NT2/D1 (cell line): ENCODE measurements at regions not wholly inside any gene's neighbourhood (a gene's known extent, or its start where the extent isn't known, plus 50 kb on each side); places are given as distances from the start of the nearest gene placed in this dataset.

ENCODE experiments used
- DNase-seq: peaks from one replicate; pipeline ENCODE4 v3.0.0-alpha.2; 2011; ENCODE audit warnings: low read depth, low spot score
- H3K27me3 ChIP-seq: 2 replicates; pipeline ENCODE4 v1.6.0; 2011; ENCODE audit warnings: mild to moderate bottlenecking; ENCODE audit not compliant: insufficient read length, insufficient read depth
- H3K36me3 ChIP-seq: 2 replicates; pipeline ENCODE4 v1.6.1; 2011; ENCODE audit warnings: mild to moderate bottlenecking, low read length, mixed read lengths; ENCODE audit not compliant: insufficient read depth, insufficient read length
- H3K4me1 ChIP-seq: 2 replicates; pipeline ENCODE4 v1.5.1; 2011; ENCODE audit not compliant: insufficient read depth, insufficient read length
- H3K4me3 ChIP-seq: 2 replicates; pipeline ENCODE4 v1.5.1; 2011; ENCODE audit warnings: low read depth; ENCODE audit not compliant: insufficient read length
- H3K9ac ChIP-seq: 2 replicates; pipeline ENCODE4 v1.6.0; 2011; ENCODE audit warnings: low read depth; ENCODE audit not compliant: insufficient read length
- H3K9me3 ChIP-seq: 2 replicates; pipeline ENCODE4 v1.5.1; 2011; ENCODE audit warnings: mild to moderate bottlenecking, low read length; ENCODE audit not compliant: insufficient read depth
- SUZ12 ChIP-seq: IDR thresholded peaks from 2 replicates; pipeline ENCODE4 v1.6.1; 2011; ENCODE audit not compliant: insufficient read length, insufficient read depth; ENCODE audit errors: extremely low read depth
- YY1 ChIP-seq: IDR thresholded peaks from 2 replicates; pipeline ENCODE4 v1.6.1; 2011; ENCODE audit not compliant: insufficient read length, insufficient read depth
- ZNF274 ChIP-seq: IDR thresholded peaks from 2 replicates; pipeline ENCODE4 v1.6.1; 2011; ENCODE audit warnings: mild to moderate bottlenecking, low read depth, low read length

DNA sequence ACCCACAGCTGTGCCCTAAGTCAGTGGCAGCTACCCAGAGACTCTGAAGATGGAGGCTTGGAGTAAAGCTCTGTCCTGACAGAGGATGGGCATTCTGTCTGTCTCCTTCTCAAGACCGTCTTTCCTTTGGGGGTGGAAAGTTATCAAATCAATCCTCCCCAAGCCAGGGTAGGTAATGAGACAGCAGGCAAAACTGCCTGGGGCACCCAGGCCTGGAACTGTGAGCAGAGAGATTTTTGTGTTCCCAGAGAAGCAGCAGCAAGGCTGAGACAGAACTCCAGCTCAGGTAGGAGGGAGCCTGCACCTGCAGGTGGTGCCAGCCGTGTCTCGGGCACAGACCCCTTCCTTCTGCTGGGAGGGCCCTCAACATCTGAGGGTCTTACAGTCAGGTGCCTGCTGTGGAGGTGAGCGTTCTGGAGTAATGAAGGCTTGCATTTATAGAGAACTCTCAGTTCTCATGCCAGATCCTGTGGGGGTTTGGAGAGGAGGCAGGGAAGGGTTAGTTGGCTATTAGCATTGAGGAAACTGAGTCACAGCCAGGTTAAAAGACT, 95.6 kb downstream of the RIPK4 start:
- H3K9ac ChIP-seq: no peak overlapping the region
- no peaks in the 10 kb centered on the region for H3K9me3 ChIP-seq
- no peak for TF ChIP-seq ZNF274
- TF ChIP-seq YY1: no peak
- no peak for TF ChIP-seq SUZ12
- H3K36me3 ChIP-seq: no peaks in the 10 kb centered on the region
- no peak for DNase-seq
- peaks cover 4% of the 10 kb centered on the region for H3K4me1 ChIP-seq
- no peak overlapping the region for H3K4me3 ChIP-seq
- no peaks in the 10 kb centered on the region for H3K27me3 ChIP-seq

DNA sequence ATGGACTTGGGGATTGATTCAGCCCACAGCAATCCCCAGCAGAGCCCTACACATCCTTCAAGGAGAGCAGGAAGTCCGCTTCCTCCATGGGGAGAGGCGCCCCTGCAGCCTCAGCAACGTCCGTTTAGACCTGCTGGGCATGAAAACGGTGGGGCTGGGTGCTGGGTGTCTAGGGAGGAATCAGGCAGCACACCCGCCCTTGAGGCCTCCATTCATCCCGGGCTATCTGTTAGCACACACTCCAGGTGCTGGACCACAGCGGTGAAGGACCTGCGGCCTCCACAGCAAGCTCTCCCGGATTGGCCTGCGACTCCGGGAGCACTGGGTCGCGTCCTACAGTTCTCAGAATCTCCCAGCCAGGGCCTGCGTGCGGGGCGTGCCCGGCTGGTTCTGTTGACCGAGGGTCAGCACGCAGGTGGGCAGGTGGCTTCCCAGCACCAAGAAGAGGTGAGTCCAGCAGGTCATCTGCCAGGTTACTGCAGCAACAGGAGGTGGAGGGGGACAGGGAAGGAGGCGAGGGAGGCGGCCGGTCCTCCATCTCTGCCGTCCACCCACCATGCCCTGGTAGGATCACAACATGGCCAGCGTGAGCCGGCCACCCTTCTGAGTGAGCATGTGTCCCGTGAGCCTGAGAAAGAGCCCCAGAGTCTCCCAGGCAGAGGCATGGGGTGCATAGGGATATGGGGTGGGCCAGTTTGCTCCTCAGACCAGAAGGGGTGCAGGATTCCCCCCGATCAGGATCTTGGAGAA, 96.6 kb downstream of the RIPK4 start:
- Histone ChIP-seq H3K27me3 (no peaks in the 10 kb centered on the region), H3K9me3 (no peaks in the 10 kb centered on the region), H3K36me3 (no peaks in the 10 kb centered on the region), H3K9ac (no peak overlapping the region), H3K4me1 (peaks cover 7% of the 10 kb centered on the region), H3K4me3 (no peak overlapping the region)
- TF ChIP-seq SUZ12 (no peak), ZNF274 (no peak), YY1 (no peak)
- DNase-seq: no peak

DNA sequence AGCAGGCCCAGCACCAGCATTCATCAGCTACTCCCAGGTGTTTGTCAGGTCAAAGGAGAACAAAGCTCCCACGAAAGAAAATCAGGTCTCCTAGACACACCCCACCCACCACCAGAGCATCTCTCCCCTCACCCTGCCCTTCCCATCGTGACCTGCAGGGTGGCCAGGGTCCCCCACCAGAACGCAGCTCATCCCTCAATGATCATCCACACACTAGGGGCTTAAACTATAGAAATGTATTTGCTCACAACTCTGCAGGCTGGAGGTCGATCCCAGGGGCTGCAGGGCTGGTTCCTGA, 97.4 kb downstream of the RIPK4 start:
- no peaks in the 10 kb centered on the region for H3K27me3 ChIP-seq
- no peak for TF ChIP-seq YY1
- no peak for TF ChIP-seq SUZ12
- TF ChIP-seq ZNF274: no peak
- H3K4me3 ChIP-seq: no peak overlapping the region
- H3K9ac ChIP-seq: no peak overlapping the region
- no peaks in the 10 kb centered on the region for H3K36me3 ChIP-seq
- DNase-seq: no peak
- H3K4me1 ChIP-seq: peaks cover 11% of the 10 kb centered on the region
- H3K9me3 ChIP-seq: no peaks in the 10 kb centered on the region

- no peak for DNase-seq
- Histone ChIP-seq H3K4me3 (no peak overlapping the region), H3K27me3 (no peaks in the 10 kb centered on the region), H3K4me1 (peaks cover 11% of the 10 kb centered on the region), H3K9me3 (no peaks in the 10 kb centered on the region), H3K9ac (no peak overlapping the region), H3K36me3 (no peaks in the 10 kb centered on the region)
- no peak for TF ChIP-seq YY1
These were observed 97.9 kb downstream of the RIPK4 start for GRCh38 chr21:41668686-41669532.

- Histone ChIP-seq H3K4me3 (no peak overlapping the region), H3K9me3 (no peaks in the 10 kb centered on the region), H3K4me1 (peaks cover 8% of the 10 kb centered on the region), H3K36me3 (no peaks in the 10 kb centered on the region), H3K27me3 (no peaks in the 10 kb centered on the region), H3K9ac (no peak overlapping the region)
- DNase-seq: no peak
- TF ChIP-seq YY1 (no peak), ZNF274 (no peak), SUZ12 (no peak)
These were observed 98.8 kb downstream of the RIPK4 start for GRCh38 chr21:41668051-41668541.

- H3K36me3 ChIP-seq: no peaks in the 10 kb centered on the region
- no peak for TF ChIP-seq ZNF274
- TF ChIP-seq SUZ12: no peak
- TF ChIP-seq YY1: no peak
These were observed 99.7 kb downstream of the RIPK4 start for GRCh38 chr21:41667136-41667535.

DNA sequence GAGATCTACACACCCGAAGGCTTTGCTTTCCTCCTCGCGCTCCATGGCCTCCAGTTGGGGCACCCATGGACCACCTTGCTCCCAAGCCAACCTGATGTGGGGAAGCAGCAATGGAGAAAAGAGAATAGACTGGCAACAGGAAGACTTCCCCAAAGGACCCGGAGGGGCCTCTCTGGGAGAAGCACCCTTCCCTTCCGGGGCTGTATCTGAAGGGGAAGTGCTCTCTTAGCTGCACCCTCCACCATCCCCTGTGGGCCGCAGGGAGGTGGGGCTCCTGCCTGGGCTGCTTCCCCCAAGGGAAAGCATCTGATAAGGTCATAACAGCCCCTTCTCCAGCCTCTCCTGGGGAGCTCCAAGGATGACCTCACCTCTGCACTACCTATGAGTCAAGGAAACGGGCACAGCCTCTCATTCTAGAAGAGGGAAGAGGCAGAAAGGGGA, 100.2 kb downstream of the RIPK4 start:
- Histone ChIP-seq H3K9me3 (no peaks in the 10 kb centered on the region), H3K36me3 (no peaks in the 10 kb centered on the region), H3K27me3 (no peaks in the 10 kb centered on the region), H3K9ac (no peak overlapping the region), H3K4me3 (no peak overlapping the region), H3K4me1 (peaks cover 7% of the 10 kb centered on the region)
- TF ChIP-seq ZNF274: no peak
- no peak for DNase-seq

More at GRCh38 chr21:41667136-41667535, 99.7 kb downstream of the RIPK4 start:
- Histone ChIP-seq H3K4me3 (no peak overlapping the region), H3K27me3 (no peaks in the 10 kb centered on the region), H3K9me3 (no peaks in the 10 kb centered on the region), H3K4me1 (peaks cover 7% of the 10 kb centered on the region), H3K9ac (no peak overlapping the region)
- no peak for DNase-seq
